HEK293 (cell line): ENCODE measurements at regions not wholly inside any gene's neighbourhood (a gene's known extent, or its start where the extent isn't known, plus 50 kb on each side); places are given as distances from the start of the nearest gene placed in this dataset.

Source experiments
- CTCF ChIA-PET: fragments of 350-600 bp; formaldehyde crosslinking; extraction: SDS; loops from one replicate; lab custom pipeline; 2021; ENCODE audit warnings: antibody characterized with exemption; lab: Yijun Ruan, JAX
- POLR2A ChIA-PET: fragments of 300-600 bp; formaldehyde crosslinking; extraction: SDS; loops from one replicate; lab custom pipeline; 2020; ENCODE audit warnings: antibody characterized with exemption, inconsistent platforms; lab: Yijun Ruan, JAX
- H3K27ac ChIP-seq: fragments of 200-500 bp; sonication (Bioruptor generic); 2 replicates; pipeline ENCODE4 v1.5.1; 2014; ENCODE audit warnings: low read depth, low read length, control low read depth, inconsistent platforms; ENCODE audit errors: extremely low read depth
- H3K36me3 ChIP-seq, 2 experiments: fragments of 200-500 bp in 1 of 2; sonication (Bioruptor generic) in 1 of 2; 1 replicate in 1 of 2; 2 replicates in 1 of 2; pipeline ENCODE4 v1.5.1; 2014 to 2017; ENCODE audit warnings: inconsistent platforms in 2 of 2, low read length in 2 of 2; ENCODE audit not compliant: control insufficient read depth in 2 of 2, insufficient read depth in 1 of 2
- H3K4me1 ChIP-seq: fragments of 200-500 bp; sonication (Bioruptor generic); 2 replicates; pipeline ENCODE4 v1.5.1; 2014; ENCODE audit warnings: mild to moderate bottlenecking, low read length, inconsistent platforms; ENCODE audit not compliant: control insufficient read depth, insufficient read depth
- H3K4me3 ChIP-seq: 2 replicates; pipeline ENCODE4 v1.5.1; 2011; ENCODE audit warnings: low read depth, mild to moderate bottlenecking, control low read depth, low read length, moderate library complexity
- H3K9me3 ChIP-seq: fragments of 200-500 bp; sonication (Bioruptor generic); 2 replicates; pipeline ENCODE4 v1.5.1; 2014; ENCODE audit warnings: low read depth, low read length, inconsistent platforms; ENCODE audit not compliant: control insufficient read depth, insufficient read depth
- FEZF1 ChIP-seq: fragments of 450-650 bp; formaldehyde crosslinking; IDR thresholded peaks from 2 replicates; pipeline ENCODE4 v1.5.1; 2016; ENCODE audit warnings: missing biosample characterization, missing genetic modification characterization
- GLIS2 ChIP-seq: fragments of 450-650 bp; formaldehyde crosslinking; IDR thresholded peaks from 2 replicates; pipeline ENCODE4 v1.5.1; 2016; ENCODE audit warnings: missing biosample characterization, missing genetic modification characterization
- SCRT1 ChIP-seq: fragments of 450-650 bp; formaldehyde crosslinking; IDR thresholded peaks from 2 replicates; pipeline ENCODE4 v1.5.1; 2016; ENCODE audit warnings: missing biosample characterization, missing genetic modification characterization, borderline replicate concordance
- ZNF184 ChIP-seq: fragments of 450-650 bp; IDR thresholded peaks from 2 replicates; pipeline ENCODE4 v1.5.1; 2018; ENCODE audit warnings: missing biosample characterization, mild to moderate bottlenecking, missing genetic modification characterization
- ZNF223 ChIP-seq: fragments of 450-650 bp; formaldehyde crosslinking; IDR thresholded peaks from 2 replicates; pipeline ENCODE4 v1.5.1; 2016; ENCODE audit warnings: missing biosample characterization, missing genetic modification characterization
- ZNF521 ChIP-seq: fragments of 450-650 bp; formaldehyde crosslinking; IDR thresholded peaks from 2 replicates; pipeline ENCODE4 v1.5.1; 2017; ENCODE audit warnings: missing biosample characterization, mild to moderate bottlenecking, missing genetic modification characterization
- ZNF549 ChIP-seq: fragments of 450-650 bp; IDR thresholded peaks from 2 replicates; pipeline ENCODE4 v1.5.1; 2018; ENCODE audit warnings: missing biosample characterization, missing genetic modification characterization, mild to moderate bottlenecking, inconsistent platforms, moderate library complexity
- ZNF555 ChIP-seq: fragments of 450-650 bp; formaldehyde crosslinking; conservative IDR thresholded peaks from 2 replicates; pipeline ENCODE4 v1.5.1; 2017; ENCODE audit warnings: missing biosample characterization, mild to moderate bottlenecking, missing genetic modification characterization, inconsistent platforms
- ZNF600 ChIP-seq: fragments of 450-650 bp; formaldehyde crosslinking; IDR thresholded peaks from 2 replicates; pipeline ENCODE4 v1.5.1; 2016; ENCODE audit warnings: missing biosample characterization, missing genetic modification characterization
- ZNF670 ChIP-seq: fragments of 450-650 bp; formaldehyde crosslinking; IDR thresholded peaks from 2 replicates; pipeline ENCODE4 v1.5.1; 2016; ENCODE audit warnings: missing biosample characterization, missing genetic modification characterization, low read depth
- TF ChIP-seq, protein P1 (sequence below): fragments of 450-650 bp; formaldehyde crosslinking; IDR thresholded peaks from 2 replicates; pipeline ENCODE4 v1.5.1; 2016; ENCODE audit warnings: missing biosample characterization, missing genetic modification characterization
- TF ChIP-seq, protein P2 (sequence below): fragments of 450-650 bp; formaldehyde crosslinking; IDR thresholded peaks from 2 replicates; pipeline ENCODE4 v1.5.1; 2016; ENCODE audit warnings: missing biosample characterization, missing genetic modification characterization
- TF ChIP-seq, protein P3 (sequence below): fragments of 450-650 bp; formaldehyde crosslinking; IDR thresholded peaks from 2 replicates; pipeline ENCODE4 v1.5.1; 2016; ENCODE audit warnings: missing biosample characterization, missing genetic modification characterization
- TF ChIP-seq, protein P4 (sequence below): fragments of 450-650 bp; formaldehyde crosslinking; IDR thresholded peaks from 2 replicates; pipeline ENCODE4 v1.5.1; 2016; ENCODE audit warnings: missing biosample characterization, missing genetic modification characterization
- TF ChIP-seq, protein P5 (sequence below): fragments of 450-650 bp; formaldehyde crosslinking; IDR thresholded peaks from 2 replicates; pipeline ENCODE4 v1.5.1; 2016; ENCODE audit warnings: missing biosample characterization, missing genetic modification characterization
- TF ChIP-seq, protein P6 (sequence below): fragments of 450-650 bp; formaldehyde crosslinking; IDR thresholded peaks from 2 replicates; pipeline ENCODE4 v1.5.1; 2016; ENCODE audit warnings: missing biosample characterization, missing genetic modification characterization, borderline replicate concordance

DNA sequence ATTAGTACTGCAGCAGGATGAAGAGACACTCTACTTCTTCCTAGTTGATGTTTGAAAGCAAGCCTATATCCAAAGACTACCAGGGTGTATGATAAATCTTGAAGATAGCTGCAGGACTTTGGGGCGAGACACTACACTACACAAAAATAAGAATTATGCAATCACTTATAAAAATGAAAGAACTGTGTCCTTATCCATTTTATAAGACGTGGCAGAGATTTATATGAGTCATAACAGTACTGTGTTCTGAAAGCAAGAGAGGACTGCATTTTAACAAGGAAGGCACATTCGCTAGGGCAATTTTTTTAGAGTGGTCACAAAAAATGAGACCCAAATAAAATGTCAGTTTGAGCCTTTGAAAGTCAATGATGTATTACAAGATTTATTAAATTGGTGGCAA is 617.0 kb upstream of the LINC00305 start (continued):
- TF ChIP-seq, protein P1, sequence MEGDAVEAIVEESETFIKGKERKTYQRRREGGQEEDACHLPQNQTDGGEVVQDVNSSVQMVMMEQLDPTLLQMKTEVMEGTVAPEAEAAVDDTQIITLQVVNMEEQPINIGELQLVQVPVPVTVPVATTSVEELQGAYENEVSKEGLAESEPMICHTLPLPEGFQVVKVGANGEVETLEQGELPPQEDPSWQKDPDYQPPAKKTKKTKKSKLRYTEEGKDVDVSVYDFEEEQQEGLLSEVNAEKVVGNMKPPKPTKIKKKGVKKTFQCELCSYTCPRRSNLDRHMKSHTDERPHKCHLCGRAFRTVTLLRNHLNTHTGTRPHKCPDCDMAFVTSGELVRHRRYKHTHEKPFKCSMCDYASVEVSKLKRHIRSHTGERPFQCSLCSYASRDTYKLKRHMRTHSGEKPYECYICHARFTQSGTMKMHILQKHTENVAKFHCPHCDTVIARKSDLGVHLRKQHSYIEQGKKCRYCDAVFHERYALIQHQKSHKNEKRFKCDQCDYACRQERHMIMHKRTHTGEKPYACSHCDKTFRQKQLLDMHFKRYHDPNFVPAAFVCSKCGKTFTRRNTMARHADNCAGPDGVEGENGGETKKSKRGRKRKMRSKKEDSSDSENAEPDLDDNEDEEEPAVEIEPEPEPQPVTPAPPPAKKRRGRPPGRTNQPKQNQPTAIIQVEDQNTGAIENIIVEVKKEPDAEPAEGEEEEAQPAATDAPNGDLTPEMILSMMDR (tag by site-specific recombination) = no peak
- no peak for TF ChIP-seq ZNF184 (tag by site-specific recombination)
- TF ChIP-seq, all 188 proteins: peak for 0

DNA sequence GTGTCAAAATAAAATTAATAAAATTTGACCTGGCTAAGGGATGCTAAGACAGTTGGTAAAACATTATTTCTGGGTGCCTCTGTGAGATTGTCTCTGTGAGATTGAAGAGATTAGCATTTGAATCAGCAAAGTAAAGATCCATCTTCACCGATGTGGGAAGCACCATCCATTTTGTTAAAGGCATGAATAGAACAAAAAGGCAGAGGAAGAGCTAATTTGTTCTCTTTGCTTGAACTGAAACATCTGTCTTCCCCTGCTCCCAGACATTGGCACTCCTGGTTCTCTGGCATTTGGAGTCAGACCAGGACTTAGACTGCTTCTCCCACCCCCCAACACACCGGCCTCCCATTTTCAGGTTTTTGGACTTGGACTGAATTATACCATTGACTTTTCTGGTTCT is 603.8 kb upstream of the LINC00305 start:
- CTCF ChIA-PET = no interaction called here
- Histone ChIP-seq H3K36me3 (no peaks in the 10 kb centered on the region), H3K9me3 (no peaks in the 10 kb centered on the region), H3K4me1 (no peaks in the 10 kb centered on the region), H3K4me3 (no peak overlapping the region), H3K27ac (no peak overlapping the region)
- TF ChIP-seq, protein P2, sequence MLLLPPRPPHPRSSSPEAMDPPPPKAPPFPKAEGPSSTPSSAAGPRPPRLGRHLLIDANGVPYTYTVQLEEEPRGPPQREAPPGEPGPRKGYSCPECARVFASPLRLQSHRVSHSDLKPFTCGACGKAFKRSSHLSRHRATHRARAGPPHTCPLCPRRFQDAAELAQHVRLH (tag by site-specific recombination) = no peak
- TF ChIP-seq ZNF549 (no peak), FEZF1 (tag by site-specific recombination) (no peak)
- POLR2A ChIA-PET = no interaction called here

DNA sequence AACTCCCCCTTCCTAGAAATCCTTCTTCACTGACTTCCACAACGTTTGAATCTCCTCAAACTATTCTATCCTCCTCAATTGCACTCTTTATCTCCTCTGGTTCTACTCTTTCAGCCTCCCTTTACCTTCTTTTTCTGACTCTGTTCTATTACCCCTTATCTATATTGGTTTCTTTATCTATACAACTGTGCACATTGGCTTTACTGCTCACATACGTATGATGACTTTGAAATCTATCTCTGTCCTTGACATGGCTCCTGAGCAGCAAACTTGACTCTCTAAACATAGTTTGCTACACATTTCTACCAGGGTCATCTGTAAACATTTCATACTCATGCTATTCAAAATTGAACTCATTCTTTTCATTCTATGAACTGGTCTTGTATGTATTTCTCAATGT is 601.0 kb upstream of the LINC00305 start:
- TF ChIP-seq, protein P3, sequence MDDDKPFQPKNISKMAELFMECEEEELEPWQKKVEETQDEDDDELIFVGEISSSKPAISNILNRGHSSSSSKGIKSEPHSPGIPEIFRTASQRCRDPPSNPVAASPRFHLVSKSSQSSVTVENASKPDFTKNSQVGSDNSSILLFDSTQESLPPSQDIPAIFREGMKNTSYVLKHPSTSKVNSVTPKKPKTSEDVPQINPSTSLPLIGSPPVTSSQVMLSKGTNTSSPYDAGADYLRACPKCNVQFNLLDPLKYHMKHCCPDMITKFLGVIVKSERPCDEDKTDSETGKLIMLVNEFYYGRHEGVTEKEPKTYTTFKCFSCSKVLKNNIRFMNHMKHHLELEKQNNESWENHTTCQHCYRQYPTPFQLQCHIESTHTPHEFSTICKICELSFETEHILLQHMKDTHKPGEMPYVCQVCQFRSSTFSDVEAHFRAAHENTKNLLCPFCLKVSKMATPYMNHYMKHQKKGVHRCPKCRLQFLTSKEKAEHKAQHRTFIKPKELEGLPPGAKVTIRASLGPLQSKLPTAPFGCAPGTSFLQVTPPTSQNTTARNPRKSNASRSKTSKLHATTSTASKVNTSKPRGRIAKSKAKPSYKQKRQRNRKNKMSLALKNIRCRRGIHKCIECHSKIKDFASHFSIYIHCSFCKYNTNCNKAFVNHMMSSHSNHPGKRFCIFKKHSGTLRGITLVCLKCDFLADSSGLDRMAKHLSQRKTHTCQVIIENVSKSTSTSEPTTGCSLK (tag by site-specific recombination) = no peak
- TF ChIP-seq ZNF521 (tag by site-specific recombination) (no peak), ZNF670 (tag by site-specific recombination) (no peak), ZNF555 (tag by site-specific recombination) (no peak), ZNF600 (no peak), GLIS2 (no peak), ZNF223 (tag by site-specific recombination) (no peak), SCRT1 (tag by site-specific recombination) (no peak)
- TF ChIP-seq, protein P4, sequence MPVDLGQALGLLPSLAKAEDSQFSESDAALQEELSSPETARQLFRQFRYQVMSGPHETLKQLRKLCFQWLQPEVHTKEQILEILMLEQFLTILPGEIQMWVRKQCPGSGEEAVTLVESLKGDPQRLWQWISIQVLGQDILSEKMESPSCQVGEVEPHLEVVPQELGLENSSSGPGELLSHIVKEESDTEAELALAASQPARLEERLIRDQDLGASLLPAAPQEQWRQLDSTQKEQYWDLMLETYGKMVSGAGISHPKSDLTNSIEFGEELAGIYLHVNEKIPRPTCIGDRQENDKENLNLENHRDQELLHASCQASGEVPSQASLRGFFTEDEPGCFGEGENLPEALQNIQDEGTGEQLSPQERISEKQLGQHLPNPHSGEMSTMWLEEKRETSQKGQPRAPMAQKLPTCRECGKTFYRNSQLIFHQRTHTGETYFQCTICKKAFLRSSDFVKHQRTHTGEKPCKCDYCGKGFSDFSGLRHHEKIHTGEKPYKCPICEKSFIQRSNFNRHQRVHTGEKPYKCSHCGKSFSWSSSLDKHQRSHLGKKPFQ (tag by site-specific recombination) = no peak
- TF ChIP-seq, protein P5, sequence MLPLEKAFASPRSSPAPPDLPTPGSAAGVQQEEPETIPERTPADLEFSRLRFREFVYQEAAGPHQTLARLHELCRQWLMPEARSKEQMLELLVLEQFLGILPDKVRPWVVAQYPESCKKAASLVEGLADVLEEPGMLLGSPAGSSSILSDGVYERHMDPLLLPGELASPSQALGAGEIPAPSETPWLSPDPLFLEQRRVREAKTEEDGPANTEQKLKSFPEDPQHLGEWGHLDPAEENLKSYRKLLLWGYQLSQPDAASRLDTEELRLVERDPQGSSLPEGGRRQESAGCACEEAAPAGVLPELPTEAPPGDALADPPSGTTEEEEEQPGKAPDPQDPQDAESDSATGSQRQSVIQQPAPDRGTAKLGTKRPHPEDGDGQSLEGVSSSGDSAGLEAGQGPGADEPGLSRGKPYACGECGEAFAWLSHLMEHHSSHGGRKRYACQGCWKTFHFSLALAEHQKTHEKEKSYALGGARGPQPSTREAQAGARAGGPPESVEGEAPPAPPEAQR (tag by site-specific recombination) = no peak
- TF ChIP-seq, protein P6, sequence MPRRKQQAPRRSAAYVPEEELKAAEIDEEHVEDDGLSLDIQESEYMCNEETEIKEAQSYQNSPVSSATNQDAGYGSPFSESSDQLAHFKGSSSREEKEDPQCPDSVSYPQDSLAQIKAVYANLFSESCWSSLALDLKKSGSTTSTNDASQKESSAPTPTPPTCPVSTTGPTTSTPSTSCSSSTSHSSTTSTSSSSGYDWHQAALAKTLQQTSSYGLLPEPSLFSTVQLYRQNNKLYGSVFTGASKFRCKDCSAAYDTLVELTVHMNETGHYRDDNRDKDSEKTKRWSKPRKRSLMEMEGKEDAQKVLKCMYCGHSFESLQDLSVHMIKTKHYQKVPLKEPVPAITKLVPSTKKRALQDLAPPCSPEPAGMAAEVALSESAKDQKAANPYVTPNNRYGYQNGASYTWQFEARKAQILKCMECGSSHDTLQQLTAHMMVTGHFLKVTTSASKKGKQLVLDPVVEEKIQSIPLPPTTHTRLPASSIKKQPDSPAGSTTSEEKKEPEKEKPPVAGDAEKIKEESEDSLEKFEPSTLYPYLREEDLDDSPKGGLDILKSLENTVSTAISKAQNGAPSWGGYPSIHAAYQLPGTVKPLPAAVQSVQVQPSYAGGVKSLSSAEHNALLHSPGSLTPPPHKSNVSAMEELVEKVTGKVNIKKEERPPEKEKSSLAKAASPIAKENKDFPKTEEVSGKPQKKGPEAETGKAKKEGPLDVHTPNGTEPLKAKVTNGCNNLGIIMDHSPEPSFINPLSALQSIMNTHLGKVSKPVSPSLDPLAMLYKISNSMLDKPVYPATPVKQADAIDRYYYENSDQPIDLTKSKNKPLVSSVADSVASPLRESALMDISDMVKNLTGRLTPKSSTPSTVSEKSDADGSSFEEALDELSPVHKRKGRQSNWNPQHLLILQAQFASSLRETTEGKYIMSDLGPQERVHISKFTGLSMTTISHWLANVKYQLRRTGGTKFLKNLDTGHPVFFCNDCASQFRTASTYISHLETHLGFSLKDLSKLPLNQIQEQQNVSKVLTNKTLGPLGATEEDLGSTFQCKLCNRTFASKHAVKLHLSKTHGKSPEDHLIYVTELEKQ (tag by site-specific recombination) = no peak
- H3K9me3 ChIP-seq = no peaks in the 10 kb centered on the region
- no peaks in the 10 kb centered on the region for H3K36me3 ChIP-seq
- POLR2A ChIA-PET = no interaction called here
- H3K27ac ChIP-seq = no peak overlapping the region
- H3K4me3 ChIP-seq = no peak overlapping the region
- CTCF ChIA-PET = no interaction called here
- no peaks in the 10 kb centered on the region for H3K4me1 ChIP-seq
